GM21528 (cell line): ENCODE measurements at regions not wholly inside any gene's neighbourhood (a gene's known extent, or its start where the extent isn't known, plus 50 kb on each side); places are given as distances from the start of the nearest gene placed in this dataset.

ENCODE experiments used
- ATAC-seq: cut with Tn5 transposase; IDR thresholded peaks from one replicate; pipeline ENCODE4 v1.9.1; 2021; ENCODE audit warnings: mild to moderate bottlenecking, moderate library complexity; ENCODE audit not compliant: unreplicated experiment, low FRiP score

- no peak for ATAC-seq
Observed at GRCh38 chr11:80849253-80849652, 1408.4 kb upstream of the TENM4 start.

GRCh38 chr11:80846979-80847378 lies 1406.1 kb upstream of the TENM4 start:
- peak; percentile 88 for ATAC-seq

GRCh38 chr11:80846442-80846841 lies 1405.6 kb upstream of the TENM4 start:
- ATAC-seq, result no peak

GRCh38 chr11:80844110-80844819 lies 1403.4 kb upstream of the TENM4 start:
- ATAC-seq, result no peak

GRCh38 chr11:80843266-80843974 lies 1402.6 kb upstream of the TENM4 start:
- ATAC-seq, result peak; percentile 39

GRCh38 chr11:80842246-80842645 lies 1401.4 kb upstream of the TENM4 start:
- no peak for ATAC-seq

- no peak for ATAC-seq
Observed at GRCh38 chr11:80841675-80842074, 1400.8 kb upstream of the TENM4 start.

GRCh38 chr11:80838153-80838552 lies 1397.3 kb upstream of the TENM4 start:
- no peak for ATAC-seq

- ATAC-seq, result no peak
Observed at GRCh38 chr11:80837051-80837450, 1396.2 kb upstream of the TENM4 start.

GRCh38 chr11:80831374-80831773 lies 1390.5 kb upstream of the TENM4 start:
- ATAC-seq, result no peak

GRCh38 chr11:80827781-80828180 lies 1387.0 kb upstream of the TENM4 start:
- ATAC-seq, result no peak

GRCh38 chr11:80826808-80827207 lies 1386.0 kb upstream of the TENM4 start:
- no peak for ATAC-seq

- ATAC-seq, result no peak
Observed at GRCh38 chr11:80822308-80822707, 1381.5 kb upstream of the TENM4 start.

GRCh38 chr11:80819271-80819670 lies 1378.4 kb upstream of the TENM4 start:
- ATAC-seq, result no peak

- peak; percentile 55 for ATAC-seq
Observed at GRCh38 chr11:80816966-80817365, 1376.1 kb upstream of the TENM4 start.

- peak; percentile 37 for ATAC-seq
Observed at GRCh38 chr11:80816454-80816847, 1375.6 kb upstream of the TENM4 start.

GRCh38 chr11:80815752-80816453 lies 1375.1 kb upstream of the TENM4 start:
- peak; percentile 91 for ATAC-seq

- ATAC-seq, result no peak
Observed at GRCh38 chr11:80814813-80815212, 1374.0 kb upstream of the TENM4 start.

GRCh38 chr11:80810695-80811094 lies 1369.9 kb upstream of the TENM4 start:
- no peak for ATAC-seq

- no peak for ATAC-seq
Observed at GRCh38 chr11:80798174-80798573, 1357.3 kb upstream of the TENM4 start.

GRCh38 chr11:80783561-80783960 lies 1342.7 kb upstream of the TENM4 start:
- no peak for ATAC-seq
